Vagina (tissue), 2 donors: ENCODE measurements at regions not wholly inside any gene's neighbourhood (a gene's known extent, or its start where the extent isn't known, plus 50 kb on each side); places are given as distances from the start of the nearest gene placed in this dataset.

ENCODE experiments used
- DNase-seq, 2 donors: peaks; one replicate each; pipeline ENCODE4 v3.0.0-alpha.2; 2017; ENCODE audit errors: extremely low spot score in 2 of 2
- H3K27ac ChIP-seq: fragments of 200-600 bp; sonication (generic); one replicate; pipeline ENCODE4 v1.5.1; 2019
- H3K27me3 ChIP-seq: fragments of 200-600 bp; sonication (generic); one replicate; pipeline ENCODE4 v1.5.1; 2019
- H3K36me3 ChIP-seq, 2 donors: fragments of 200-600 bp; sonication (generic); one replicate each; pipeline ENCODE4 v1.5.1; 2017 to 2019
- H3K4me1 ChIP-seq: fragments of 200-600 bp; sonication (generic); one replicate; pipeline ENCODE4 v1.5.1; 2019
- H3K4me3 ChIP-seq, 2 donors: fragments of 200-600 bp; sonication (generic); 1 replicate in 1 of 2; 2 replicates in 1 of 2; pipeline ENCODE4 v1.5.1; 2016 to 2019
- H3K9me3 ChIP-seq: fragments of 200-600 bp; sonication (generic); one replicate; pipeline ENCODE4 v1.5.1; 2019
- CTCF ChIP-seq, 3 experiments: fragments of 450-650 bp in 2 of 3; fragments of 200-600 bp in 1 of 3; sonication (generic) in 1 of 3; IDR thresholded peaks; one replicate each; pipeline ENCODE4 v1.5.1; 2017 to 2019; ENCODE audit warnings: antibody characterized with exemption in 3 of 3, mild to moderate bottlenecking in 2 of 3, moderate library complexity in 2 of 3
- POLR2A ChIP-seq, 2 donors: fragments of 450-650 bp; IDR thresholded peaks; one replicate each; pipeline ENCODE4 v1.6.1; 2017; ENCODE audit warnings: antibody characterized with exemption in 2 of 2, mild to moderate bottlenecking in 2 of 2, moderate library complexity in 2 of 2
- POLR2AphosphoS5 ChIP-seq, 2 donors: sonication (generic); formaldehyde crosslinking; IDR thresholded peaks; one replicate each; pipeline ENCODE4 v1.9.0; 2017; ENCODE audit warnings: antibody characterized with exemption in 2 of 2, mild to moderate bottlenecking in 2 of 2, low read depth in 1 of 2; ENCODE audit not compliant: insufficient read depth in 1 of 2
- intact Hi-C: fragments of 100-400 bp; cut with DNase I; formaldehyde crosslinking; loops from one replicate; pipeline ENCODE4 v1.15.1; 2023

GRCh38 chr18:28682912-28683311, 506.0 kb upstream of the CDH2 start:
- intact Hi-C loops, result no loop called here
- no peak for DNase-seq
- Histone ChIP-seq H3K27me3 (no peaks in the 10 kb centered on the region), H3K9me3 (no peaks in the 10 kb centered on the region), H3K36me3 (no peaks in the 10 kb centered on the region), H3K4me1 (no peaks in the 10 kb centered on the region), H3K27ac (no peak overlapping the region), H3K4me3 (no peak overlapping the region)
- no peak for TF ChIP-seq CTCF (IDR thresholded peaks at IDR 0.05)
- TF ChIP-seq POLR2A (IDR thresholded peaks at IDR 0.05), result no peak
- TF ChIP-seq POLR2AphosphoS5 (IDR thresholded peaks at IDR 0.05; ENCODE audit: insufficient read depth in 1 of 2, low read depth in 1 of 2), result no peak

DNA sequence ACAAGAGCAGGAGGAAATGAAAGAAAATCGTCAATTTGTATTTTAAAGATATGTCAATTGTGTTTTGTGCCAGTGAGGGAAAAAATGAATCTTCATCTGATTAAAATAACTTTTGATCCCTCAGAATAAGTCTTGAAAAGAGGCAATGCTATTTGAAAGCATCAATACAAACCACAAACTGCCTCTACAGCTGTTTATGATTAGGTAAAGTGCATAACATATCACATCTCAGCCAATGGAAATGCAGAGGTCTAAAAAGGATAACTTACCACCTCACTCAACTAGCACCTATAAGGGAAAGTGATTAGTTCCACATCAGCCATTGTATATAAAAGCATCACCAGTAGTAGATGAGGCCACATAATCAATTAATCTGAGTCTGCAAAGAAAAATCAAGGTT, 492.2 kb upstream of the CDH2 start:
- no peak overlapping the region for H3K4me3 ChIP-seq
- H3K4me1 ChIP-seq, result no peaks in the 10 kb centered on the region
- H3K36me3 ChIP-seq, result no peaks in the 10 kb centered on the region
- H3K27ac ChIP-seq, result no peak overlapping the region
- no peak for DNase-seq
- TF ChIP-seq POLR2AphosphoS5 (IDR thresholded peaks at IDR 0.05; ENCODE audit: insufficient read depth in 1 of 2, low read depth in 1 of 2) (no peak), CTCF (IDR thresholded peaks at IDR 0.05) (no peak), POLR2A (IDR thresholded peaks at IDR 0.05) (no peak)
- intact Hi-C loops, result no loop called here
- H3K9me3 ChIP-seq, result no peaks in the 10 kb centered on the region
- no peaks in the 10 kb centered on the region for H3K27me3 ChIP-seq

DNA sequence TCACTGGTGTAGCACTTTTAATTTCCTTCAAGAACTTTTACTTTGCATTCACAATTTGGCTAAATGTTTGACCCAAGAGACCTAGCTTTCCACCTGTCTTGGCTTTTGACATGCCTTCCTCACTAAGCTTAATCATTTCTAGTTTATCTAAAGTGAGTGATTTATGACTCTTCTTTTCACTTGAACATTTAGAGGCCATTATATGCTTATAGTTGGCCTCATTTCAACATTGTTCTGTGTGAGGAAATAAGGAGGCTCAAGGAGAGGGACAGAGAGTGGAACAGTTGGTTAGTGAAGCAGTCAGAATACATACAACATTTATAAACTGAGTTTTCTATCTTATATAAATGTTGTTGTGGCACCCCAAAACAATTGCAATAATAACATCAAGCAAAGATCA, 489.3 kb upstream of the CDH2 start:
- H3K27ac ChIP-seq, result no peak overlapping the region
- intact Hi-C loops, result no loop called here
- no peak overlapping the region for H3K4me3 ChIP-seq
- H3K9me3 ChIP-seq, result no peaks in the 10 kb centered on the region
- DNase-seq, result no peak
- no peak for TF ChIP-seq POLR2AphosphoS5 (IDR thresholded peaks at IDR 0.05; ENCODE audit: insufficient read depth in 1 of 2, low read depth in 1 of 2)
- TF ChIP-seq CTCF (IDR thresholded peaks at IDR 0.05), result no peak
- H3K36me3 ChIP-seq, result no peaks in the 10 kb centered on the region
- H3K4me1 ChIP-seq, result no peaks in the 10 kb centered on the region
- H3K27me3 ChIP-seq, result no peaks in the 10 kb centered on the region

DNA sequence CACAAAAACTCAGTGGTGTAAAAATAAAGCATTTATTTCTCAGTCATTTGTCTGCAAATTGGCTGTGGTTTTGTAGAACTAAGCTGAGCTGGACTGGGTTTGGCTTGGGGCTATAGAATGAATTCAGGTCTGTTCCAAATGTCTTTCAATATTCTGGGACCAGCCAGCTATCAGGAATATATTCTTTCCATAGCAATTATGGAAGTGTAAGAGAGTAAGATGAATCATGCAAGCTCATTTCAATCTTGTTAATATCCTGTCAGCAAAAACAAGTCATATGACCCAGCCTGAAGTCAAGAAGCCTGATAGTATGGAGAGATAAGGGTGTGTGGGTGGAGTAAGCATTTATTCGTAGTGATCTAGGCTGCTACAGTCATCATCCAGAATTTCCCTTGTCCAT, 481.0 kb upstream of the CDH2 start:
- intact Hi-C loops, result no loop called here

GRCh38 chr18:28652654-28653053, 475.7 kb upstream of the CDH2 start:
- intact Hi-C loops, result no loop called here
- Histone ChIP-seq H3K36me3 (no peaks in the 10 kb centered on the region), H3K27ac (no peak overlapping the region), H3K9me3 (no peaks in the 10 kb centered on the region), H3K4me1 (no peaks in the 10 kb centered on the region), H3K4me3 (no peak overlapping the region), H3K27me3 (no peaks in the 10 kb centered on the region)
- no peak for DNase-seq
- no peak for TF ChIP-seq POLR2AphosphoS5 (IDR thresholded peaks at IDR 0.05; ENCODE audit: insufficient read depth in 1 of 2, low read depth in 1 of 2)
- TF ChIP-seq CTCF (IDR thresholded peaks at IDR 0.05), result no peak
- TF ChIP-seq POLR2A (IDR thresholded peaks at IDR 0.05), result no peak

More for the DNA sequence above, 481.0 kb upstream of the CDH2 start:
- Histone ChIP-seq H3K4me3 (no peak overlapping the region), H3K27me3 (no peaks in the 10 kb centered on the region), H3K9me3 (no peaks in the 10 kb centered on the region), H3K36me3 (no peaks in the 10 kb centered on the region), H3K27ac (no peak overlapping the region), H3K4me1 (no peaks in the 10 kb centered on the region)
- no peak for TF ChIP-seq POLR2A (IDR thresholded peaks at IDR 0.05)
- TF ChIP-seq POLR2AphosphoS5 (IDR thresholded peaks at IDR 0.05; ENCODE audit: insufficient read depth in 1 of 2, low read depth in 1 of 2), result no peak
- no peak for TF ChIP-seq CTCF (IDR thresholded peaks at IDR 0.05)
- DNase-seq, result no peak
